DND-41 (cell line): ENCODE measurements at regions not wholly inside any gene's neighbourhood (a gene's known extent, or its start where the extent isn't known, plus 50 kb on each side); places are given as distances from the start of the nearest gene placed in this dataset.

ENCODE experiments used
- CTCF ChIP-seq: IDR thresholded peaks from 2 replicates; pipeline ENCODE4 v1.5.1; 2012; ENCODE audit warnings: borderline replicate concordance, low read length, moderate library complexity, mild to moderate bottlenecking; ENCODE audit not compliant: poor library complexity, severe bottlenecking; ENCODE audit errors: extremely low read depth
- EZH2 ChIP-seq: IDR thresholded peaks from 3 replicates; pipeline ENCODE4 v1.6.1; 2012; ENCODE audit warnings: borderline replicate concordance, low read depth, mild to moderate bottlenecking, moderate library complexity, low read length, inconsistent platforms; ENCODE audit not compliant: severe bottlenecking

- no peak for TF ChIP-seq CTCF
- TF ChIP-seq EZH2 = no peak
Measured at GRCh38 chr7:136134503-136134902, 157.3 kb upstream of the MTPN start.
